ENCODE measurements at regions not wholly inside any gene's neighbourhood (a gene's known extent, or its start where the extent isn't known, plus 50 kb on each side); places are given as distances from the start of the nearest gene placed in this dataset.

DNA sequence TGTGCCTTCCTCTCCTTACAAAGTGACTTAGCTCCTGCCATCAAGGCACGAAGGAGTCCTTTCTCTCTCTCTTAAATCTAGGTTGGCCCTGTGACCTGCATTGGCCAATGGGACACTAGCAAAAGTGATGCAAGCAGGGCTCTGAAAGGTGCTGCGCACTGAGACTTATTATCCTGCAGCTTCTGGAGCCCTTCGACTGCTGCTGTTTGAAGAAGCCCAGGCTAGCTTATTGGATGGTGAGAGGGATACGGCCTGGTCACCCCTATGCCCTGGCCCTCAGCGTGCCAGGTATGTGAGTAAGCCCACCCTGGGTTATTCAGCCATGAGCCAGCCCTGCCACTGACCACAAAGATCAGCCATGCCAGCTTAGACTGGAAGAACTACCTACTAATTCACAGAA is 74.5 kb upstream of the GGTLC1 start:
- no peak overlapping the region for H4K8ac ChIP-seq (ENCODE audit: low read depth, low read length)
- no peak overlapping the region for H3K18ac ChIP-seq (ENCODE audit: low read length)
- no peaks in the 10 kb centered on the region for H3K4me1 ChIP-seq (ENCODE audit: control insufficient read depth in 1 of 2, insufficient read depth in 2 of 2, low read length in 2 of 2)
- H2AFZ ChIP-seq (ENCODE audit: insufficient read depth, low read length, poor library complexity), result no peak overlapping the region
- H3K79me2 ChIP-seq (ENCODE audit: control insufficient read depth, insufficient read depth, low read length, poor library complexity), result no peaks in the 10 kb centered on the region
- no peaks in the 10 kb centered on the region for H3K79me1 ChIP-seq (ENCODE audit: low read length)
- no peak overlapping the region for H2BK5ac ChIP-seq (ENCODE audit: low read depth, low read length, poor library complexity)
- H4K91ac ChIP-seq (ENCODE audit: low read depth, low read length), result no peak overlapping the region
- H2BK12ac ChIP-seq (ENCODE audit: low read length), result no peak overlapping the region
- no peak overlapping the region for H3K23ac ChIP-seq (ENCODE audit: low read length)
- H2BK120ac ChIP-seq (ENCODE audit: insufficient read depth, low read length, poor library complexity), result no peak overlapping the region
- no peak overlapping the region for H3K27ac ChIP-seq (ENCODE audit: low read depth, low read length)
- no peak overlapping the region for H2AK5ac ChIP-seq (ENCODE audit: low read length)
- no peak overlapping the region for H3K9ac ChIP-seq (ENCODE audit: low read length)
- H3K4ac ChIP-seq (ENCODE audit: low read depth, low read length), result no peak overlapping the region
- H3K9me3 ChIP-seq (ENCODE audit: insufficient read depth, low read depth, low read length), result no peaks in the 10 kb centered on the region
- no peak for DNase-seq
- H4K12ac ChIP-seq (ENCODE audit: low read depth, low read length), result no peak overlapping the region
- no CpG with 5 or more reads among the region's 5 CpGs for whole genome bisulfite sequencing (ENCODE audit: extremely low coverage, insufficient coverage, insufficient read length)
- H3K36me3 ChIP-seq (ENCODE audit: control insufficient read depth in 1 of 2, insufficient read depth in 2 of 2, low read length in 2 of 2), result no peaks in the 10 kb centered on the region
- no peak overlapping the region for H3K4me2 ChIP-seq (ENCODE audit: low read length)
- no peak overlapping the region for H3K4me3 ChIP-seq (ENCODE audit: low read depth, low read length)
- no peak overlapping the region for H3K14ac ChIP-seq (ENCODE audit: low read length)
- no peaks in the 10 kb centered on the region for H3K27me3 ChIP-seq (ENCODE audit: insufficient read depth, low read length)

DNA sequence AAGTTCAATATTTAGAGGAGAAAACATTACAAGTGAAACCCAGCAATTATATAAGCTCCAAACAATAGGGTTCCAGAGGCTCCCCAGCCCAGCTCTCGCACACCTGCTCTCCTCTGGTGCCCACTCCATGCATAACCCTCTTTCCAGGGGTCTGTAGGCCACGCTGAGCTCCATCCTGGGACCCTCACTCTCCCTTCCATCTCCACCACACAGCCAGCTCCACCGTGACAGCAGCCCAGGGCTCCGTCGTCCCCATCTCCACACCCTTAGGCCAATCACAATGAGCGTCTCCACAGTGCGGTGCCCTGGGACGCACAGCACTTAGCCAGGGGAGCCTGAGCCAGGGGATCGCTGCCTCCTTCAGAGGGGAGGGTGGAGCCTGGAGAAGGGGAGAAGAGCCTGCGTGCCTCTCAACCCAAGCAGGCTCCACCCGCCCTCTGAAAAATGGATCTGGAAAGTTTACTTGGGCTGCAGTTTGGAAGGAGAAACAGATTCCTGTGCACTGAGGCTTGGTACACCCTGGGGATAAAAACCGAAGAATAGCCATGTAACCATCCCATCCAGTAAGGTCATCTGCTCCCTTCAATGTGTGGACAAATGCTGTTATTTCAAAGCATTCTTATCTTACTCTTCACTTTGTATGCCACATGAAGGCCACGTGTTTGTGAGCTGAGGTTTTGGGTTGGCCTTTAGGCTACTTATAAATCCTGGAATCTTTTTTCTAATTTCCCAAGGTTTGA is 72.4 kb upstream of the GGTLC1 start:
- H2AK5ac ChIP-seq (ENCODE audit: low read length), result no peak overlapping the region
- no peak overlapping the region for H2BK5ac ChIP-seq (ENCODE audit: low read depth, low read length, poor library complexity)
- no peaks in the 10 kb centered on the region for H3K4me1 ChIP-seq (ENCODE audit: control insufficient read depth in 1 of 2, insufficient read depth in 2 of 2, low read length in 2 of 2)
- H3K79me1 ChIP-seq (ENCODE audit: low read length), result no peaks in the 10 kb centered on the region
- DNase-seq, result no peak
- no peak overlapping the region for H3K4me2 ChIP-seq (ENCODE audit: low read length)
- H3K79me2 ChIP-seq (ENCODE audit: control insufficient read depth, insufficient read depth, low read length, poor library complexity), result no peaks in the 10 kb centered on the region
- no peaks in the 10 kb centered on the region for H3K36me3 ChIP-seq (ENCODE audit: control insufficient read depth in 1 of 2, insufficient read depth in 2 of 2, low read length in 2 of 2)
- no peak overlapping the region for H2BK120ac ChIP-seq (ENCODE audit: insufficient read depth, low read length, poor library complexity)
- no peaks in the 10 kb centered on the region for H3K27me3 ChIP-seq (ENCODE audit: insufficient read depth, low read length)
- H3K9ac ChIP-seq (ENCODE audit: low read length), result no peak overlapping the region
- no peak overlapping the region for H3K4ac ChIP-seq (ENCODE audit: low read depth, low read length)
- no peaks in the 10 kb centered on the region for H3K9me3 ChIP-seq (ENCODE audit: insufficient read depth, low read depth, low read length)
- H3K27ac ChIP-seq (ENCODE audit: low read depth, low read length), result no peak overlapping the region
- H4K8ac ChIP-seq (ENCODE audit: low read depth, low read length), result no peak overlapping the region
- H3K23ac ChIP-seq (ENCODE audit: low read length), result no peak overlapping the region
- H3K14ac ChIP-seq (ENCODE audit: low read length), result no peak overlapping the region
- no peak overlapping the region for H2AFZ ChIP-seq (ENCODE audit: insufficient read depth, low read length, poor library complexity)
- no peak overlapping the region for H3K4me3 ChIP-seq (ENCODE audit: low read depth, low read length)
- no peak overlapping the region for H4K12ac ChIP-seq (ENCODE audit: low read depth, low read length)
- H4K91ac ChIP-seq (ENCODE audit: low read depth, low read length), result no peak overlapping the region
- no peak overlapping the region for H3K18ac ChIP-seq (ENCODE audit: low read length)
- no peak overlapping the region for H2BK12ac ChIP-seq (ENCODE audit: low read length)
- WGBS (ENCODE audit: extremely low coverage, insufficient coverage, insufficient read length), result no CpG with 5 or more reads among the region's 13 CpGs

DNA sequence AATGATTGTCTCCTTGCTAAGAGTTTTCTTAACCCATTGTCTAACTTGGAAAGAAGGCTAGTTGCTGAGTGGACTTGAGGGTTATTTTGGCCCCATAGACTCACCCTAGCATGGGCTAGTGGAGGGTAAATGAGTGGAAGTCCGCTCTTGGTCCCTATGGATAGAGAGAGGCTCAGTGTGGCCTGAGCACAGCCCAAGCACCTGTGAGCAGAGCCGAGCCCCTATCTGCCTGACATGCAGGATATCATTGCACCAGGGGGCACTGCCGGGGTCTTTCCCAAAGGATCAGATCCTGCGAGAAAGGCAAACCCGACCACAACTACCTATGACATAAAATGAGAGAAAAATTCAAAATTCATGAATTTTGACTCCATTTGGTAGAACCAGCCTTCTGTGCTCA is 70.6 kb upstream of the GGTLC1 start:
- no peaks in the 10 kb centered on the region for H3K36me3 ChIP-seq (ENCODE audit: control insufficient read depth in 1 of 2, insufficient read depth in 2 of 2, low read length in 2 of 2)
- no CpG with 5 or more reads among the region's 5 CpGs for WGBS (ENCODE audit: extremely low coverage, insufficient coverage, insufficient read length)
- no peak overlapping the region for H4K91ac ChIP-seq (ENCODE audit: low read depth, low read length)

DNA sequence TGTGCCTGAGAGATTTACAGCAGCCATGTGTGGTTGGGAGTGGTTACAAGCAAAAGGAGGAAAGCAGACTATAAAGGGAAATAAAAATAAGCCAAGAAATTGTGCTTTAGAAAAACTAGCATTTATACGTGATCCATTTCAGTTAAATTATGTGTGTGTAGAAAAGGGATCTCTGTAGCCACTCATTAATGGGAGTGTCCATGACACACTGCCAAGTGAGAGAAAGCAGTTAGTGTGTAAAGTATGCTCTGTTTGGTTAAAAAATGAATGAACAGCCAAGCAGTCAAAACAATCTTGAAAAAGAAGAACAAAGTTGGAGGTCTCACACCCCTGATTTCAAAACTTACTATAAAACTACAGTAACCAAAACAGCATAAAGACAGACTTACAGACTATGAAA is 67.9 kb upstream of the GGTLC1 start:
- no peak overlapping the region for H3K27ac ChIP-seq (ENCODE audit: low read depth, low read length)
- H2BK12ac ChIP-seq (ENCODE audit: low read length), result no peak overlapping the region
- H3K27me3 ChIP-seq (ENCODE audit: insufficient read depth, low read length), result no peaks in the 10 kb centered on the region
- no peak overlapping the region for H2AK5ac ChIP-seq (ENCODE audit: low read length)
- H3K4me1 ChIP-seq (ENCODE audit: control insufficient read depth in 1 of 2, insufficient read depth in 2 of 2, low read length in 2 of 2), result no peaks in the 10 kb centered on the region
- H3K14ac ChIP-seq (ENCODE audit: low read length), result no peak overlapping the region
- H4K8ac ChIP-seq (ENCODE audit: low read depth, low read length), result no peak overlapping the region
- H3K4me3 ChIP-seq (ENCODE audit: low read depth, low read length), result no peak overlapping the region
- WGBS (ENCODE audit: extremely low coverage, insufficient coverage, insufficient read length), result no CpG with 5 or more reads among the region's 1 CpG
- H3K4ac ChIP-seq (ENCODE audit: low read depth, low read length), result no peak overlapping the region
- H3K36me3 ChIP-seq (ENCODE audit: control insufficient read depth in 1 of 2, insufficient read depth in 2 of 2, low read length in 2 of 2), result no peaks in the 10 kb centered on the region
- no peak overlapping the region for H3K18ac ChIP-seq (ENCODE audit: low read length)
- no peak for DNase-seq
- no peak overlapping the region for H2BK5ac ChIP-seq (ENCODE audit: low read depth, low read length, poor library complexity)
- no peaks in the 10 kb centered on the region for H3K79me2 ChIP-seq (ENCODE audit: control insufficient read depth, insufficient read depth, low read length, poor library complexity)
- H3K79me1 ChIP-seq (ENCODE audit: low read length), result no peaks in the 10 kb centered on the region
- H3K4me2 ChIP-seq (ENCODE audit: low read length), result no peak overlapping the region
- no peak overlapping the region for H4K12ac ChIP-seq (ENCODE audit: low read depth, low read length)
- no peak overlapping the region for H3K9ac ChIP-seq (ENCODE audit: low read length)
- H3K23ac ChIP-seq (ENCODE audit: low read length), result no peak overlapping the region
- H2BK120ac ChIP-seq (ENCODE audit: insufficient read depth, low read length, poor library complexity), result no peak overlapping the region
- H4K91ac ChIP-seq (ENCODE audit: low read depth, low read length), result no peak overlapping the region
- H2AFZ ChIP-seq (ENCODE audit: insufficient read depth, low read length, poor library complexity), result no peak overlapping the region
- H3K9me3 ChIP-seq (ENCODE audit: insufficient read depth, low read depth, low read length), result no peaks in the 10 kb centered on the region

More for the DNA sequence above, 70.6 kb upstream of the GGTLC1 start:
- Histone ChIP-seq H3K9ac (ENCODE audit: low read length) (no peak overlapping the region), H3K14ac (ENCODE audit: low read length) (no peak overlapping the region), H3K23ac (ENCODE audit: low read length) (no peak overlapping the region), H3K79me1 (ENCODE audit: low read length) (no peaks in the 10 kb centered on the region), H2AFZ (ENCODE audit: insufficient read depth, low read length, poor library complexity) (no peak overlapping the region), H2BK12ac (ENCODE audit: low read length) (no peak overlapping the region), H2AK5ac (ENCODE audit: low read length) (no peak overlapping the region), H3K4me2 (ENCODE audit: low read length) (no peak overlapping the region), H2BK5ac (ENCODE audit: low read depth, low read length, poor library complexity) (no peak overlapping the region), H4K12ac (ENCODE audit: low read depth, low read length) (no peak overlapping the region), H2BK120ac (ENCODE audit: insufficient read depth, low read length, poor library complexity) (no peak overlapping the region), H3K4ac (ENCODE audit: low read depth, low read length) (no peak overlapping the region), H3K79me2 (ENCODE audit: control insufficient read depth, insufficient read depth, low read length, poor library complexity) (no peaks in the 10 kb centered on the region), H3K9me3 (ENCODE audit: insufficient read depth, low read depth, low read length) (no peaks in the 10 kb centered on the region), H3K4me3 (ENCODE audit: low read depth, low read length) (no peak overlapping the region), H4K8ac (ENCODE audit: low read depth, low read length) (no peak overlapping the region), H3K4me1 (ENCODE audit: control insufficient read depth in 1 of 2, insufficient read depth in 2 of 2, low read length in 2 of 2) (no peaks in the 10 kb centered on the region), H3K27me3 (ENCODE audit: insufficient read depth, low read length) (no peaks in the 10 kb centered on the region), H3K27ac (ENCODE audit: low read depth, low read length) (no peak overlapping the region), H3K18ac (ENCODE audit: low read length) (no peak overlapping the region)
- DNase-seq, result no peak

All from trophoblast cell (in vitro differentiated cells and primary cell).